GM18505 (cell line): ENCODE measurements at regions not wholly inside any gene's neighbourhood (a gene's known extent, or its start where the extent isn't known, plus 50 kb on each side); places are given as distances from the start of the nearest gene placed in this dataset.

ENCODE experiments used
- ATAC-seq: cut with Tn5 transposase; IDR thresholded peaks from one replicate; pipeline ENCODE4 v1.9.1; 2021; ENCODE audit not compliant: unreplicated experiment
- POLR2A ChIP-seq: IDR thresholded peaks from 4 replicates; pipeline ENCODE4 v1.6.1; 2011; ENCODE audit warnings: borderline replicate concordance; ENCODE audit not compliant: insufficient read depth, insufficient read length; ENCODE audit errors: extremely low read depth

DNA sequence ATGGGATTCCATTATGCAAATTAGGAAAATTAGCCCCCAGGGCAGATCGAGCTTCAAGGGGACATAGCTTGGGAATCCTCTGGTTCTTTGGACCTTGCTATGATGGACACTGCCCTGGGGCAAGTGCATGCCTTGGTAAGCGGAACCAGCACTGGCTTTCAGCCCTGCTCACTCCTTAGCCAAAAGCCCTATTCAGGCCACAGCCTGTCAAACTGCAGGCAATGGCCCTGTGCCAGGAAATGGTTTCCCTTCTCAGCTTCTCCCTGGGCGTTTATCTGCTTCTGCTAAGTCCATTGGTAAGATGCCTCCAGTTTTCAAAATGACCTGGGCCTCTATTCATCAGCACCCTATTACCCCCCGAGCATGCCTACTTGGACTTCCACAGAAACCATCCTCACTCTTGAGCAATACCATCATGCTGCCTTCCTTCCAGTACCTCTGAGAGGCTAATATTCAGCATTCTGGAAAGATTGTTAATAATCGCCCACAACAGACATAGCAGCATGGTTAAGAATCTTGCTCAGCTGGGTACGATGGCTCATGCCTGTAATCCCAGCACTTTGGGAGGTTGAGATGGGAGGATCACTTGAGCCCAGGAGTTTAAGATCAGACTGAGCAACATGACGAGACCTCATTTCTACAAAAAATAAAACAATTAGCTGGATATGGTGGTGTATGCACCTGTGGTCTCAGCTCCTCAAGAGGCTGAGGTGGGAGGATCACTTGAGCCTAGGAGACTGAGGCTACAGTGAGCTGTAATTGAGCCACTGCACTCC is 918.6 kb upstream of the AUTS2 start:
- no peak for TF ChIP-seq POLR2A
- ATAC-seq: no peak

DNA sequence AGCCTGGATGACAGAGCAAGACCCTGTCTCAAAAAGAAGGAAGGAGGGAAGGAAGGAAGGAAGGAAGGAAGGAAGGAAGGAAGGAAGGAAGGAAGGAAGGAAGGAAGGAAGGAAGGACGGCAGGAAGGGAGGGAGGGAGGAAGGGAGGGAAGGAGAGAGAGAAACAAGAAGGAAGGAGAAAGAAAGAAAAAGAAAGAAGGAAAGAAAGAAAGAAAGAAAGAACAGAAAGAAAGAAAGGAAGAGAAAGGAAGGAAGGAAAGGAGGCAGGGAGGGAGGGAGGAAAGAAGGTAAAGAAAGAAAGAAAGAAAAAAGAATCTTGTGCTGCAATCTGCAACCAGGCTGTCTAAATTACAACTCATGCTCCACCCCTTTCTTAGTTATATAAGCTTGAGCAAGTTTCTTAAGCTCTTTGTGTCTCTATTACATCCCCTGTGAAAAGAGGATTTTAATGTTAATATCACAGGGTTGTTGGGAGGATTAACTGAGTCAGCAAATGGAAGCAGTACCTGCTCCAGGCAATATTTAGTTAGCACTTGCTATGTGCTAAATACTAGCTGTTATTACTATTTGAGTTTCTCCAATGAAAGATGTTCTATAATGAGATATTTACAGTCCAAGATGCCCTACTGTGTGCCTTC is 917.9 kb upstream of the AUTS2 start:
- ATAC-seq: no peak

DNA sequence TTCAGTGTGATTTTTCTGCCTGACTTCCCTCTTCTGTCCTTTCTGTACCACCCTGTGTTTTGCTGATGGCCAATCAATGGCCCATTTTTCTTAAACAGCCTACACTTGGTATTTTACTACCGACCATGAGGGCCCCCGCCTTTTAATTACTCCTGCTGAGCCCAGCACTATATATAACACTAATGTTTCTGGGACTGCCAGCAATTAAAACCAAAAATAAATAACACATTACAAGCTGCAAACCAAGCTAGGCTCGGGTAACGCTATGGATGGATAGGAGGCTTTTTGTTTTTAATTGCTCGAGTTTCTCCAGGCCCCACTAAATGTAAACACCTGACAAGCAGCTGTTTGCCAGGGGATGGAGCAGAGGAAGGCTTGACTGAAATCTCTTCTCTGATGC is 915.4 kb upstream of the AUTS2 start:
- TF ChIP-seq POLR2A: no peak
- ATAC-seq: no peak

More for the DNA sequence above, 917.9 kb upstream of the AUTS2 start:
- no peak for TF ChIP-seq POLR2A

DNA sequence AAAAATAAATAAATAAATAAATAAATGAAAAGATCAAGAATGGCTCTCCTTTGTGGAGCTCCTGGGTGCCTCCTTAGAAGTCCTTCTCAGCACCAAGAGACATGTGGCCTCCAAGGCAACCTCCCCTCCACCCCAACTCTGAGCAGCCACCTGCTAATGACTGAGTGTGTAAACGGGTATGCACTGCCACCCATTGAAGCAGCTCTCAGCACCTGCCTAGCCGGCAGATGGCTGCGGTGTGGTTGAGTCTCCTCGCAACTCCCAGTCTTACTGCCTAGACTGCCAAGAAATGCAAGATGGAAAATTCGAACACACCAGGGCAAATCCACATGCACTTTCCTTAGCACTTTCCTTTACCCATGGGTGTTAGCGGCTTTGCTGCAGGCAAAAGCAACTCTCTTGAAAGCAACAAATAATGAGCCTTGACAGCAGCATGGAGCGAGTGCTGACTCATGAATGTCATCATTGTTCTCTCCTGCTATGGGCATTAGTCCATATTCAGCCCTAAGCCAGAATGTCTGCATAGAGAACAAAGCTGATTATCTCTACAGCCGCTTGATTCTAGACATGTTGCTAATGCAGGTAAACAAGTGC is 913.9 kb upstream of the AUTS2 start:
- ATAC-seq: no peak
- no peak for TF ChIP-seq POLR2A

DNA sequence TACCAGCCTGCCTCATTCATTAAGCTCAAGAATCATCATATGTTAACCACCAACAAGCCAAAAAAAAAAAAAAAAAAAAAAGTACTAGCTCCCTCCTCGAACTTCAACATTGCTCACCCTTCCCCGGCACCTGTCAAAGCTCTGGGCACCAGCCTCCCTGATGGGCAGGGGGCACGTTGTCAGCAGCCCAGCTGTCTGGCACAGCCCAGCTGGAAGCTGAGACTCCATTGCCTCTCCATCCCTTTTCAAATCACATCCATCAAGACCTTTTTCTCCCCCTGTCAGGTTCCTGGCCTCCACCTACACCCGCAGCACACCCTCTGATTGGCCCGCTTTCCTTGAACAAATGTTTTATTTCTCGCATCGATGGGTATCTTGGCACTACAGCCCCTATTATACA is 913.3 kb upstream of the AUTS2 start:
- no peak for TF ChIP-seq POLR2A
- ATAC-seq: no peak

DNA sequence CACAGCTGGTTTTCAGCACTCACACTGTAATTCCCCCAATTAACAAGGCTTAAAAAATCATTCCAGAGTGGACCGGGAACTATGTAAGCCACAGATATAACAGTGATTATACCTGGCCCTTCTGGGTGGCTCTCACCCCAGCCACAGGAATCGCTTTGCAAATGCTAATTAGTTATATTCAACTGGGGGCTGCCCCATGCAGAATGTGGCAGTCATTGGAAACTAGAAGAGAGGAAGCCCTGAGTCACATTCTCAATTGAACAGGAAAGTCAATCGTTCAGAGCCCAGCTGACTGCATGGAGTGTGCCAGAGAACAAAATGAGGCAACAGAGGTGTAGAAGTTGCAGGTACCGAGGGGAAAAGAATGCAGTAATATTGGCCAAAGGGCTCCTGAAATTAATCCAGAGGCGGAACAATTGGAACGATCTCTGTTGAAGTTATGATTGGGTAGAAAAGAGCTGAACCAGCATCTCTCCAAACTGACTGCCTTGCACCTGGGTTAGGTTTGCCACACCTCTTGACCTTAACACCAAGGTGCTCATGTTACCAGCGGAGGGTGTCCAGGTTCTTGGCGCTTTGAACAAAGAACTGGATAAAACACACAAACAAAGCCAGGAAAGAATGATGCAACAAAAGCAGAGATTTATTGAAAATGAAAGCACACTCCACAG is 909.7 kb upstream of the AUTS2 start:
- no peak for ATAC-seq
- TF ChIP-seq POLR2A: no peak

DNA sequence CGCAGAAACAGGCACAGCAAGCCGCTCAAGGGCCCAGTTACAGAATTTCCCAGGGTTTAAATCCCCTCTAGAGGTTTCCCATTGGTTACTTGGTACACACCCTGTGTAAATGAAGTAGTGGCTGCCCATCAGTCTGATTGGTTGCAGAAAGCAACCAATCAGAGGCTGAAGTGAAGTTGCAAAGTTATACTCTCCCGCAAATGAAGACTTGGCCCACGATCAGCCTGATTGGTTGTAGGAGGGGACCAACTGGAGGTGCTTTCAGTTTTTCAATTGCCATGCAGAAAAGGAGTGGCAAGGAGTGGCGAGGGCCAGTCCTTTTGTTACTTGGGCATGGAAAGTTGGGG is 909.2 kb upstream of the AUTS2 start:
- TF ChIP-seq POLR2A: no peak
- no peak for ATAC-seq

DNA sequence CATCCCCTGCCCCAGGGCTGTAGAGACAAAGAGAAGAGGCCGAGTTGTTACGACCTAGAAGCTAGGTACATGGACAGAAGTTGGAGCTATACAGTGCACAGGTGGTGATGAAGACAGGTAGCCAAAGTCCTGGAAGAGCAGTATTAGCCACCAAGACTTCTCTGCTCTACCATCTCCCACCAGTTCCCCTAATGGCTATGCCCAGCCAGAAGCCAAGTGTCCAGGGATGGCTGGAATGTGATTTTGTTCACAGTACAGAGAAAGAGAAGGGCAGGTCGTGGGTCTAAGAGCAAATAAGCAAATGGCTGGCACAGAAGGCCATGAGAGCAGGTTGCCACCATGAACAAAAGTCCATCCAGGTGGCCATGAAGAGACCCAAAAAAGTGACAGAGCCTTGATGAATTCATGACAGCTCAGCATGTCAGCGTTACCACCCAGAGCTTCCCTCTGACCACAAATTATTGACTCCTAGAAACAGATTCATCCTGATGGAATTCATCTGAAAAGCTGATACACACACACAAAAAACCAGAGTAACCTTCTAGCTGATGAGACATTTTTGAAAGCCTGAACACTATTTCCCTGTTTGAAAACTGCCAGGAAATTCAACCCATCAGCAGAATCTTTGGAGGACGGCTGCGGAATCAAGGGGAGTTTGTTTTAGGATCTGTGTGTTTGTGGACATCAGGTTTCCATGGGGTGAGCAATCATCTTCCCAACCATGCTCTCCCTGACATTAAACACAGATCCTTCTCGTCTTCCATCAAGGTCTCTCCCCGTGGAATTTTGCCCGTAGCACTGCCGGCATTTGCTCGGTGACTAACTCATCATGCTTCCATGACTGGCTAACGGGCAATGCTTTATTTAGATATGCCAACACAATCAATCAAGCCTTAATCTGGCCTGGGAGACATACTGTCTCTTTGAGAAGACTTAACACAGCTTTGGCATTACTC is 906.7 kb upstream of the AUTS2 start:
- ATAC-seq: no peak

DNA sequence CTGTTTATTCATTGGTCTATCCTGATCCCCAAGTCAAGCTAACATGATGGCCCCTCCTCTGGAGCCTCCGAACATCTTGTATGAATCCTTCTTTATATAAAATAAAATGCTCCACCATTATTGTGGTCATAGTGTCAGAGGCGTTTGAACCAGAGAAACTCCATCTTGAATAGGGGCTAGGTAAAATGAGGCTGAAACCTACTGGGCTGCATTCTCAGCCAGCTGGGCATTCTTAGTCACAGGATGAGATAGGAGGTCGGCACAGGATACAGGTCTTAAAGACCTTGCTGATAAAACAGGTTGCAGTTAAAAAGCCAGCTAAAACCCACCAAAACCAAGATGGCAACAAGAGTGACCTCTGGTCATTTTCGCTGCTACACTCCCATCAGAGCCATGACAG is 905.8 kb upstream of the AUTS2 start:
- TF ChIP-seq POLR2A: no peak
- ATAC-seq: no peak

More for the DNA sequence above, 906.7 kb upstream of the AUTS2 start:
- TF ChIP-seq POLR2A: no peak

DNA sequence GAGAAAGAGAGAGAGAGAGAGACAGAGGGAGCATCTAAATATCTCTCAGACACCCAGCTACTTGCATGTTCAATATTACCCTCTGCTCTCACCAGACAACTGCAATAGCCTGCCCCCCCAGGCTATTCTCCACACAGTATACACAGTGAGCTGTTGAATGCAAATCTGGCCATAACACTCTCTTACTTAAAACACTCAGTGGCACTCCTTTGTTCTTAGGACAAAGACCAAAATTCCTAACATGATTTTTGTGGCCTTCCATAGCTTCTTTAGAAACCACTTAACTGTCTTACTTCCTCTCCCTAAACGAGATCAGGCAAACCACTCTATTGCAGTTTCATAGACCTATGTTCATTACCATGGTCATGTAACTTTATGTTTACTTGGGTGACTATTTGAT is 903.6 kb upstream of the AUTS2 start:
- no peak for TF ChIP-seq POLR2A
- ATAC-seq: no peak

DNA sequence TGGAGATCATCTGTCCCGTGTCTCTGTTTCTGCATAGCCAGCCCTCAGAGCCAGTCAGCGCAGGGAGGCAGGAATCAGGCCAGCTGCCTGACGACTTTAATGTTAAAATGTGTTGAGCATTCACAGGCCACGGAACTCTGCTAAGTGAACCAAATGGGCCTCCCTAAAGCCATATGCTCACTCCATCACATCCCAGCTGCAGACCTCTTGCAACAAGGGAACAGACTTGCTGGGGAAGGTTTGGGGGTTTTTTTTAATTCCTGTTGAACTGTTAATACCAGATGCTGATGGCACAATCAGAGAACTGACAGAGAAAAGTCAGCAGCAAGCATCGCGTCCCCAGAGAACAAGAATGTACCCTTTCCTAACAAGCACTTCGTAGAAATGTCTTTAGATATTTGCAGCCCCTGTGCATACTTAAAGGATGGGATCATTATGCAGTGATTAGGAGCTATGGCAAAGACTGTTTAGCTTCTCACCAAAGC is 900.4 kb upstream of the AUTS2 start:
- TF ChIP-seq POLR2A: no peak
- ATAC-seq: no peak

DNA sequence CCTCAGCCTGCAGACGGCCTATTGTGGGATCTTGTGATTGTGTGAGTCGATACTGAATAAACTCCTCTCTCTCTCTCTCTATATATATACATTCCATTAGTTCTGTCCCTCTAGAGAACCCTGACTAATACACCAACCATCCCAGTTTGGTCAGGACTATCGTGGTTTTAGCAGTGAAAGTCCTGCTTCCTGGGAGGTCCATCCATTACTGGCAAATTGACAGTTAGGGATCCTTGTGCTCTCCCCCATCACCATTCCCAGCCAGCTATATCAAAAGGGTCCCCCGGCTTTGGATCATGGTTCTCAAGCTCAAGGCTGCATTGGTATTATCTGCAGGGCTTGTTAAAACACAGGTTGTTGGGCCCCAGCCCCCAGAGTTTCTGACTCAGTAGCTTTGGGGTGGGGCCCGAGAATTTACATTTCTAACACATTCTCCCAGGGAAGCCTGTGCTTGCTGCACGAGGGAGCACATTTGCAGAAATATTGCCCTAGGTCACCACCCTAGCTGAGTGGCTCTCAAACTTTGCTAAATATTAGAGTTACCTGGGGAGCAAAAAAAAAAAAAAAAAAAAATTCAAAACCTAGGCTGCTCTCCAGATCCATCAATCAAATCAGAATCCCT is 899.1 kb upstream of the AUTS2 start:
- no peak for TF ChIP-seq POLR2A
- ATAC-seq: no peak

DNA sequence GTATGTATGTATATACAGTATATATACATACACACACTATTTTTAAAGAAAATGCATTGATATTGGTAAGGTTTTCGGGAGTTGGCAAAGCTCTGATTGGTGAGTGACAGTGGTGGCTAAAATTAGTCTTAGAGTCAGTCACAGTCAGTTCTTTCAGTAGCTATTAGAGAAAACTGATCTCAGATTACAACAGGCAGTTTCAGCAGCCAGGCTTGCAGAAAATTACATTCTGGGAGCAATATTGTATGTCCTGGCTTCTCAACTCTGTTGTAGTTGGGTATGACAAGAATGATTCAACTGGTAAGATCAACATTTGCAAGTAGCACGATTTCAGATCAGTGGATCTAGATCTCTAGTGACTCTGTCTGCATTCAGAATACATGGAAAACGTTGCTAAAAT is 897.9 kb upstream of the AUTS2 start:
- ATAC-seq: no peak
- TF ChIP-seq POLR2A: no peak

DNA sequence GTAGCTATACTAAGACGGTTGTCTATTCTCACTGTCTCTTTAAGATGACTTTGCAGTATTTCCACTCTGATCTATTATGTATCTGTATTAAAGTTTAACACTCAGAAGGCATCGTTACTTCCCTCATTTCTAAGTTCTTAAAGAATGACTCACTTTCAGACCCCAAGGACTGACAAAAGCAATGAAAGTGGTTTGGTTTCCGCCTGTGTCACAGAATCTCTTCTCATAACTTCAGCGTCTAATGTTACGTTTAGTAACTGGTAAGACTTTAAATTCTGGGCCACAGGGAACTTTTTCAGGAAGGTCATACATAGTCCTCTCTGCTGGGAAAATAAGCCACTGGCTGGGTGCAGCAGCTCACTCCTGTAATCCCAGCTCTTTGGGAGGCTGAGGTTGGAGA is 892.0 kb upstream of the AUTS2 start:
- no peak for ATAC-seq
- no peak for TF ChIP-seq POLR2A
